ENCODE measurements at regions not wholly inside any gene's neighbourhood (a gene's known extent, or its start where the extent isn't known, plus 50 kb on each side); places are given as distances from the start of the nearest gene placed in this dataset.

GRCh38 chr17:27236717-27237315 is 57.1 kb upstream of the WSB1 start:
- H3K4me1 Mint-ChIP-seq: peaks cover 14 to 41% (median 36%) of the 10 kb centered on the region in 3 donors
- H3K9me3 Mint-ChIP-seq: no peaks in the 10 kb centered on the region
- DNase-seq (peak; percentile 59), ATAC-seq (ENCODE audit: low read depth in 2 of 2) (peak; percentile 64 to 77)
- H3K36me3 Mint-ChIP-seq: no peaks in the 10 kb centered on the region
- no peaks in the 10 kb centered on the region for H3K27me3 Mint-ChIP-seq
- no peak overlapping the region for H3K27ac Mint-ChIP-seq
- H3K4me3 Mint-ChIP-seq: no peak overlapping the region

GRCh38 chr17:27237890-27238289 is 56.0 kb upstream of the WSB1 start:
- Mint-ChIP-seq H3K9me3 (no peaks in the 10 kb centered on the region), H3K4me1 (peaks cover 14 to 42% (median 36%) of the 10 kb centered on the region in 3 donors)

DNA sequence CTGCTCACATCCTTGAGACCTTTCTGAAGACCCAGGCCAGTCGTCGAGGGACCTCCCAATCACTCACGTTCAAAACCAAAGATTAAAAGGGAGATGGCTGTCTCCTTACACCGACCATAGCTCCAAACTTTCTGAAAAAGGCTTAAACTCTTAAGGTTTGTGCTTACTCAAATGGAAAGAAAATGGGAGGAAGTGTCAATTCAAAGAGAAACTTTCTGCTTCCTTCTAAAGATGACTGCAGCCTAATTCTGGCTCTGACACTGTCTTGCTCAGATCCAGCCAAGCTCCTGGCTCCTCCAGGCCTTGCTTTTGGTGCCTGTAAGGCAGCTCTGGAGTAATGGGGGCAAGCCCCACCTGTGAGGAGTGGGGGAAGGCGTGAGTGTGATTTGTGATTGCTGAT is 54.9 kb upstream of the WSB1 start:
- Mint-ChIP-seq H3K27ac (peak overlapping the region in 4 of 6 donors; percentile 39 to 93 (median 70)), H3K4me3 (peak overlapping the region in 1 of 8 donors; percentile 35), H3K36me3 (no peaks in the 10 kb centered on the region), H3K4me1 (peaks cover 14 to 36% (median 26%) of the 10 kb centered on the region in 3 donors), H3K9me3 (no peaks in the 10 kb centered on the region), H3K27me3 (peaks cover 0 to 7% (median 0%) of the 10 kb centered on the region in 3 donors)
- ATAC-seq (ENCODE audit: low read depth in 2 of 2) (peak in 1 of 2 donors; percentile 25), DNase-seq (no peak)

More at GRCh38 chr17:27237890-27238289, 56.0 kb upstream of the WSB1 start:
- DNase-seq (no peak), ATAC-seq (ENCODE audit: low read depth in 2 of 2) (no peak)
- H3K4me3 Mint-ChIP-seq: peak overlapping the region in 1 of 8 donors; percentile 6
- H3K27me3 Mint-ChIP-seq: peaks cover 0 to under 1% (median 0%) of the 10 kb centered on the region in 3 donors
- peak overlapping the region in 3 of 6 donors; percentile 18 to 61 (median 39) for H3K27ac Mint-ChIP-seq
- no peaks in the 10 kb centered on the region for H3K36me3 Mint-ChIP-seq

- Mint-ChIP-seq H3K9me3 (no peaks in the 10 kb centered on the region), H3K4me1 (peaks cover 14 to 37% (median 23%) of the 10 kb centered on the region in 3 donors), H3K27me3 (peaks cover 0 to 7% (median 0%) of the 10 kb centered on the region in 3 donors), H3K4me3 (no peak overlapping the region), H3K27ac (peak overlapping the region in 1 of 6 donors; percentile 11), H3K36me3 (no peaks in the 10 kb centered on the region)
- ATAC-seq (ENCODE audit: low read depth in 2 of 2) (no peak), DNase-seq (no peak)
These were observed 54.3 kb upstream of the WSB1 start for GRCh38 chr17:27239584-27239983.

GRCh38 chr17:27240086-27240801 is 53.7 kb upstream of the WSB1 start:
- H3K27me3 Mint-ChIP-seq: peaks cover 0 to 7% (median 0%) of the 10 kb centered on the region in 3 donors
- no peaks in the 10 kb centered on the region for H3K9me3 Mint-ChIP-seq
- H3K4me3 Mint-ChIP-seq: no peak overlapping the region
- H3K27ac Mint-ChIP-seq: peak overlapping the region in 4 of 6 donors; percentile 6 to 89 (median 54)
- DNase-seq (no peak), ATAC-seq (ENCODE audit: low read depth in 2 of 2) (no peak)
- peaks cover 20 to 43% (median 30%) of the 10 kb centered on the region in 3 donors for H3K4me1 Mint-ChIP-seq
- no peaks in the 10 kb centered on the region for H3K36me3 Mint-ChIP-seq

- H3K36me3 Mint-ChIP-seq: no peaks in the 10 kb centered on the region
- DNase-seq (no peak), ATAC-seq (ENCODE audit: low read depth in 2 of 2) (no peak)
- peak overlapping the region in 4 of 6 donors; percentile 6 to 89 (median 54) for H3K27ac Mint-ChIP-seq
- peaks cover 0 to 7% (median 0%) of the 10 kb centered on the region in 3 donors for H3K27me3 Mint-ChIP-seq
- H3K4me3 Mint-ChIP-seq: no peak overlapping the region
- H3K9me3 Mint-ChIP-seq: no peaks in the 10 kb centered on the region
- peaks cover 25 to 49% (median 35%) of the 10 kb centered on the region in 3 donors for H3K4me1 Mint-ChIP-seq
These were observed 53.1 kb upstream of the WSB1 start for GRCh38 chr17:27240802-27241155.

GRCh38 chr17:27241346-27241946 is 52.5 kb upstream of the WSB1 start:
- peaks cover 27 to 50% (median 38%) of the 10 kb centered on the region in 3 donors for H3K4me1 Mint-ChIP-seq
- DNase-seq (no peak), ATAC-seq (ENCODE audit: low read depth in 2 of 2) (no peak)
- peak overlapping the region in 1 of 6 donors; percentile 20 for H3K27ac Mint-ChIP-seq
- peaks cover 0 to 7% (median 0%) of the 10 kb centered on the region in 3 donors for H3K27me3 Mint-ChIP-seq
- H3K36me3 Mint-ChIP-seq: no peaks in the 10 kb centered on the region
- no peaks in the 10 kb centered on the region for H3K9me3 Mint-ChIP-seq
- H3K4me3 Mint-ChIP-seq: no peak overlapping the region

- Mint-ChIP-seq H3K27me3 (peaks cover 0 to 7% (median 0%) of the 10 kb centered on the region in 3 donors), H3K4me3 (no peak overlapping the region), H3K27ac (peak overlapping the region in 1 of 6 donors; percentile 27), H3K9me3 (no peaks in the 10 kb centered on the region), H3K36me3 (no peaks in the 10 kb centered on the region), H3K4me1 (peaks cover 27 to 46% (median 35%) of the 10 kb centered on the region in 3 donors)
- no peak for ATAC-seq (ENCODE audit: low read depth in 2 of 2)
- DNase-seq: no peak
These were observed 51.0 kb upstream of the WSB1 start for GRCh38 chr17:27242951-27243350.

- Mint-ChIP-seq H3K27me3 (peaks cover 0 to 7% (median 0%) of the 10 kb centered on the region in 3 donors), H3K4me1 (peaks cover 21 to 38% (median 24%) of the 10 kb centered on the region in 3 donors), H3K36me3 (no peaks in the 10 kb centered on the region), H3K27ac (no peak overlapping the region), H3K4me3 (no peak overlapping the region), H3K9me3 (no peaks in the 10 kb centered on the region)
- DNase-seq (no peak), ATAC-seq (ENCODE audit: low read depth in 2 of 2) (no peak)
These were observed 49.9 kb upstream of the WSB1 start for GRCh38 chr17:27244011-27244410.
